ENCODE measurements at regions not wholly inside any gene's neighbourhood (a gene's known extent, or its start where the extent isn't known, plus 50 kb on each side); places are given as distances from the start of the nearest gene placed in this dataset.

DNA sequence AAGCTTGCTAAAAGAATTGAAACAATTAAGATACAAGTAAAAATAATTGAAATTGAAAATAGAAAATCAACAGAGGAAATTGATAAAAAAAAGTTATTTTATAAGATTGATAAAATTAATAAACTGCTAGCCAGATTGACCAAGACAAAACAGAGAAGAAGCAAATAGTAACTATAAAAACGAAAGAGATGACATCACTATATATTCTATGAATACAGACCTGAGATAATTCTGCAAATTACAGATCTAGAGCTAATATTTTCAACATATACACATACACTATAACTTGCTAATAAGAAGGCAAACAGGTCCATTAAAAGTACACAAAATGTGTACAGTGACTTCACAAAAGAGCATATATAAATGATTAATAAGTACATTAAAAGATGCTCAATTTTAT is 90.1 kb upstream of the RNPC3 start:
- ATAC-seq (no peak), DNase-seq (no peak)
- Histone ChIP-seq H3K4me3 (no peak overlapping the region), H3K36me3 (no peaks in the 10 kb centered on the region), H3K4me1 (no peaks in the 10 kb centered on the region), H3K27ac (no peak overlapping the region), H3K27me3 (no peaks in the 10 kb centered on the region), H3K9me3 (no peaks in the 10 kb centered on the region)
- no peak for TF ChIP-seq POLR2A (IDR thresholded peaks at IDR 0.05)
- TF ChIP-seq, protein P1, sequence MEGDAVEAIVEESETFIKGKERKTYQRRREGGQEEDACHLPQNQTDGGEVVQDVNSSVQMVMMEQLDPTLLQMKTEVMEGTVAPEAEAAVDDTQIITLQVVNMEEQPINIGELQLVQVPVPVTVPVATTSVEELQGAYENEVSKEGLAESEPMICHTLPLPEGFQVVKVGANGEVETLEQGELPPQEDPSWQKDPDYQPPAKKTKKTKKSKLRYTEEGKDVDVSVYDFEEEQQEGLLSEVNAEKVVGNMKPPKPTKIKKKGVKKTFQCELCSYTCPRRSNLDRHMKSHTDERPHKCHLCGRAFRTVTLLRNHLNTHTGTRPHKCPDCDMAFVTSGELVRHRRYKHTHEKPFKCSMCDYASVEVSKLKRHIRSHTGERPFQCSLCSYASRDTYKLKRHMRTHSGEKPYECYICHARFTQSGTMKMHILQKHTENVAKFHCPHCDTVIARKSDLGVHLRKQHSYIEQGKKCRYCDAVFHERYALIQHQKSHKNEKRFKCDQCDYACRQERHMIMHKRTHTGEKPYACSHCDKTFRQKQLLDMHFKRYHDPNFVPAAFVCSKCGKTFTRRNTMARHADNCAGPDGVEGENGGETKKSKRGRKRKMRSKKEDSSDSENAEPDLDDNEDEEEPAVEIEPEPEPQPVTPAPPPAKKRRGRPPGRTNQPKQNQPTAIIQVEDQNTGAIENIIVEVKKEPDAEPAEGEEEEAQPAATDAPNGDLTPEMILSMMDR (IDR thresholded peaks at IDR 0.05) = no peak
- intact Hi-C loops (cut with DNase I) = no loop called here
- 19% methylated on average over 1 of the region's 1 CpG for WGBS (ENCODE audit: insufficient coverage, low coverage, low lambda C conversion rate, missing lambda C conversion rate)

DNA sequence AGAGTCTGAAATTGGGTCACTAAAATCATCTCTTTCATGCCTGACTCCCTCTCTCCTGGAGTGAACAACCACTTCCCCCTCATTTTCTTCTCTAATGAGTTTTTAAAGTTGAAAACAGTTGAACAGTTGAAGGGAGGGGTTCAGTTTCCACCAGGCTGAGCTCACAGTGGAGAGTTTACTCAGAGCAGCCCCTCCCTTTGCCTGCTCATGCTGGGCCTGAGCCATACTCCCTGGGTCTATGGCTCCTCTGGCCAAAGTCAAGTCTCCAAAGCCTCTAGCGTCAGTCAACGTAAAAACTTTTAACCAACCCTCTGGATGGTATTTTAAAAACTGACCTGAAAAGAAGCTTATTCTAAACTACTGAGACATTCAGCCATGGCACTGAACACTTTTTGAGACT is 100.8 kb upstream of the RNPC3 start:
- intact Hi-C loops (cut with DNase I) = no loop called here
- no peak for DNase-seq

DNA sequence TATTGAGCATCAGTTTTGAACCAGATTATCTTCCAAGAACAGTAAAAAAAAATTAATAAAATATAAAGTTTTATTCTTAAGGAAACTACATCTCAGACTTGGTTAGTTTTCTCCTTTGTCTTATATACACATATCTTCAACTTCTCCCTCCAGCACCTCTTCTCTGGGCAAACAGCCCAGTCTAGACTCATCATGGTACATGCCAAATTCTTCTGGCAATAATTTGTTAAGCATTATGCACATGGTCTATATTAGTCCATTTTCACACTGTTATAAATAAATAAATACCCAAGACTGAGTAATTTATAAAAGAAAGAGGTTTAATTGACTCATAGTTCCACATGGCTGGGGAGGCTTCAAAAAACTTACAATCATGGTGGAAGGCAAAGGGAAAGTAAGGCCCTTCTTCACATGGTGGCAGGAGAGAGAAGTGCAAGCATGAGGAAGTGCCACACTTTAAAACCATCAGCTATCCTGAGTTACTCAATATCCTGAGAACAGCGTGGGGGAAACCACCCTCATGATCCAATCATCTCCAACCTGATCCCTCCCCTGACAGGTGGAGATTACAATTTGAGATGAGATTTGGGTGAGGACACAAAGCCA is 108.7 kb upstream of the RNPC3 start:
- DNase-seq = no peak
- H3K27ac ChIP-seq = no peak overlapping the region
- intact Hi-C loops (cut with DNase I) = no loop called here
- H3K4me1 ChIP-seq = no peaks in the 10 kb centered on the region
- no peaks in the 10 kb centered on the region for H3K9me3 ChIP-seq
- TF ChIP-seq POLR2A (IDR thresholded peaks at IDR 0.05) = no peak
- TF ChIP-seq, protein P1 (IDR thresholded peaks at IDR 0.05) = no peak
- no peak overlapping the region for H3K4me3 ChIP-seq
- no peak for ATAC-seq
- WGBS (ENCODE audit: insufficient coverage, low coverage, low lambda C conversion rate, missing lambda C conversion rate) = 14% methylated on average over 1 of the region's 1 CpG
- no peaks in the 10 kb centered on the region for H3K27me3 ChIP-seq
- H3K36me3 ChIP-seq = no peaks in the 10 kb centered on the region

More for the DNA sequence above, 100.8 kb upstream of the RNPC3 start:
- Histone ChIP-seq H3K4me1 (no peaks in the 10 kb centered on the region), H3K27ac (no peak overlapping the region), H3K36me3 (no peaks in the 10 kb centered on the region), H3K9me3 (no peaks in the 10 kb centered on the region), H3K4me3 (no peak overlapping the region), H3K27me3 (no peaks in the 10 kb centered on the region)
- ATAC-seq = no peak
- TF ChIP-seq POLR2A (IDR thresholded peaks at IDR 0.05) = no peak
- TF ChIP-seq, protein P1 (IDR thresholded peaks at IDR 0.05) = no peak
- WGBS (ENCODE audit: insufficient coverage, low coverage, low lambda C conversion rate, missing lambda C conversion rate) = 60% methylated on average over 2 of the region's 2 CpGs

DNA sequence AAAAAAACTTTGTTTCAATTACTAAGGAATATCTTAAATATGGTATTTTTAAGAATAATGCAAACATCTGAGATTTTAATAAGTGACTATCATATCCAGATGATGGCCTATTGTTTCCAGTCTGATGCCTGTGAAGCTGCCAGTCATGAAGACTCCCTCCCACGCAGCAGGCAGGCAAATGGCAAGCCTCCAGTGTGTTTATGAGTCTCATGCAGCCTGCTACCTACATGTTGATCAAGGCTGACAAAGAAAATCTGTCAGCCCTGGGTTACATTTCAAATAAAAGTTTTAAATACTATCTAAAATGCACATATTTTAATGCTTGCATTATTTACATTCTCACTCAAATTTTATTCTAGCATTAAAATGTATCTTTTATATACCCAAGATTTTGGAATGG is 137.6 kb upstream of the RNPC3 start:
- TF ChIP-seq, protein P1 (IDR thresholded peaks at IDR 0.05) = no peak
- TF ChIP-seq POLR2A (IDR thresholded peaks at IDR 0.05) = no peak
- Histone ChIP-seq H3K27me3 (no peaks in the 10 kb centered on the region), H3K27ac (no peak overlapping the region), H3K36me3 (no peaks in the 10 kb centered on the region), H3K4me3 (no peak overlapping the region), H3K9me3 (no peaks in the 10 kb centered on the region), H3K4me1 (no peaks in the 10 kb centered on the region)
- WGBS (ENCODE audit: insufficient coverage, low coverage, low lambda C conversion rate, missing lambda C conversion rate) = 38% methylated on average over 1 of the region's 1 CpG
- DNase-seq = no peak
- ATAC-seq = no peak
- intact Hi-C loops (cut with DNase I) = no loop called here

DNA sequence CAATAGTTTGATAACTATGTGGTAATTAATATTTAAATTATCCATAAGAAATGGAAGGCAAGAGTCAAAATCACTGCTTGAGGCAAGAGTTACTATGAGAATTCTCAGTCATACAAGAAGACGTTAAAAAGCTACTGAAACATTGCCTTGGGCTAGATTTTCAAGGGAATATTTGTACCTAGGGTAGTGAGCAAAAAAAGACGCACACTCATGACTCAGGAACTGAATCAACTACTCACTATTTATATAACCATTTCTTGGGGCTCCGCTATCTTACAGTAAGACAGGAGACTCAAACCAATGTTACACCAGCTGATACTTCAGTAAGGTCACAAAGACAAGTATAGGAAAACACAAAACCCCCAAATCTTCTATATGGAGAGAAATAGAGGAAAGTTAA is 151.5 kb upstream of the RNPC3 start:
- Histone ChIP-seq H3K36me3 (no peaks in the 10 kb centered on the region), H3K27ac (no peak overlapping the region), H3K9me3 (no peaks in the 10 kb centered on the region), H3K4me3 (no peak overlapping the region), H3K27me3 (no peaks in the 10 kb centered on the region), H3K4me1 (no peaks in the 10 kb centered on the region)
- intact Hi-C loops (cut with DNase I) = no loop called here
- ATAC-seq (no peak), DNase-seq (no peak)
- no peak for TF ChIP-seq POLR2A (IDR thresholded peaks at IDR 0.05)
- TF ChIP-seq, protein P1 (IDR thresholded peaks at IDR 0.05) = no peak
- WGBS (ENCODE audit: insufficient coverage, low coverage, low lambda C conversion rate, missing lambda C conversion rate) = 59% methylated on average over 3 of the region's 3 CpGs

Data from right lobe of liver (tissue), 6 donors.